ENCODE measurements at regions not wholly inside any gene's neighbourhood (a gene's known extent, or its start where the extent isn't known, plus 50 kb on each side); places are given as distances from the start of the nearest gene placed in this dataset.

DNA sequence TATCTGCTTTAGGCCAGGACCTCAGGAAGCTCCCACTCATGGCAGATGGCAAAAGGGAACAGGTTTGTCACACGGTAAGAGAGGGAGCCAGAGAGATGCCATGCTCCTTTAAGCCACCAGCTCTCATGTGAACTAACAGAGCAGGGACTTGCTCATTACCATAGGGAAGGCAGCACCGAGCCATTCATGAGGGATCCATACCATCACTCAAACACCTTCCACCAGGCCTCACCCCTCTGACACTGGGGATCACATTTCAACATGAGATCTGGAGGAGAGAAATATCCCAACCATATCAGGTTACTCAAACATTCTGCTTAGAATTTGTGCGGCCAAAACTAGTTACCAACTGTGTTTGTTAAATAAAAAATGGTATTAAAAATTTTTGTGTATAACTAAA is 427.0 kb downstream of the UQCRFS1 start:
- TF ChIP-seq RAD21 (IDR thresholded peaks at IDR 0.05; ENCODE audit: insufficient read depth, low read depth, low read length) (no peak), EZH2 (IDR thresholded peaks at IDR 0.05; ENCODE audit: borderline replicate concordance, control insufficient read depth, low read depth, low read length) (no peak), CTCF (IDR thresholded peaks at IDR 0.05 in 2 of 3, conservative IDR thresholded peaks at IDR 0.05 in 1 of 3; ENCODE audit: control insufficient read depth in 2 of 3, extremely low read depth in 1 of 3, insufficient read depth in 1 of 3, low read depth in 3 of 3, low read length in 3 of 3) (no peak), TBL1XR1 (IDR thresholded peaks at IDR 0.05; ENCODE audit: low read depth, low read length) (no peak), POLR2A (IDR thresholded peaks at IDR 0.05; ENCODE audit: low read depth, low read length) (no peak), REST (IDR thresholded peaks at IDR 0.05; ENCODE audit: low read depth, low read length) (no peak), BACH1 (IDR thresholded peaks at IDR 0.05; ENCODE audit: borderline replicate concordance) (no peak), RAD51 (IDR thresholded peaks at IDR 0.05) (no peak)
